IMR-90 (cell line): ENCODE measurements at regions not wholly inside any gene's neighbourhood (a gene's known extent, or its start where the extent isn't known, plus 50 kb on each side); places are given as distances from the start of the nearest gene placed in this dataset.

Experiments
- ATAC-seq: fragments of 200-7000 bp; cut with Tn5 transposase; 2 replicates; pipeline ENCODE4 v1.9.1; 2020; ENCODE audit warnings: low read depth, mild to moderate bottlenecking, moderate library complexity
- BruUV-seq: library from RNA; stranded (reverse); fragments of 400-500 nt; replicated peaks from 2 replicates; lab custom pipeline; 2021; lab: Mats Ljungman, UMichigan
- CTCF ChIA-PET: fragments of 300-600 bp; formaldehyde crosslinking; extraction: SDS; loops from one replicate; lab custom pipeline; 2021; ENCODE audit warnings: antibody characterized with exemption; lab: Yijun Ruan, JAX
- POLR2A ChIA-PET: fragments of 300-600 bp; sonication (Branson Sonifier 250); formaldehyde crosslinking; loops from one replicate; lab custom pipeline; 2022; ENCODE audit warnings: antibody characterized with exemption; ENCODE audit not compliant: unreplicated experiment; lab: Charles Lee
- DNase-seq: peaks from one replicate; pipeline ENCODE4 v3.0.0; 2013
- H2AFZ ChIP-seq: replicated peaks from 2 replicates; pipeline ENCODE3; 2013; ENCODE audit warnings: low read length, mild to moderate bottlenecking; ENCODE audit not compliant: poor library complexity
- H2AK5ac ChIP-seq: 2 replicates; pipeline ENCODE4 v1.6.1; 2013; ENCODE audit warnings: low read depth, low read length, inconsistent platforms
- H2AK9ac ChIP-seq: replicated peaks from 2 replicates; pipeline ENCODE3; 2013; ENCODE audit warnings: mild to moderate bottlenecking, low read depth, low read length, moderate library complexity; ENCODE audit not compliant: poor library complexity
- H2BK120ac ChIP-seq: 2 replicates; pipeline ENCODE4 v1.6.1; 2013; ENCODE audit warnings: low read depth, low read length, inconsistent platforms
- H2BK15ac ChIP-seq: 3 replicates; pipeline ENCODE4 v1.6.1; 2013; ENCODE audit warnings: low read depth, low read length, inconsistent platforms
- H2BK20ac ChIP-seq: 2 replicates; pipeline ENCODE4 v1.6.1; 2013; ENCODE audit warnings: low read depth, mild to moderate bottlenecking, inconsistent platforms, low read length, moderate library complexity
- H2BK5ac ChIP-seq: 2 replicates; pipeline ENCODE4 v1.6.1; 2013; ENCODE audit warnings: mild to moderate bottlenecking, low read depth, low read length, inconsistent platforms; ENCODE audit not compliant: poor library complexity, severe bottlenecking
- H3K14ac ChIP-seq: replicated peaks from 2 replicates; pipeline ENCODE4 v1.6.1; 2013; ENCODE audit warnings: low read depth, low read length, inconsistent platforms
- H3K18ac ChIP-seq: 2 replicates; pipeline ENCODE4 v1.6.1; 2013; ENCODE audit warnings: low read depth, low read length, control low read depth
- H3K23ac ChIP-seq: 2 replicates; pipeline ENCODE4 v1.6.1; 2013; ENCODE audit warnings: low read depth, low read length, inconsistent platforms
- H3K27ac ChIP-seq: 2 replicates; pipeline ENCODE4 v1.5.1; 2013; ENCODE audit warnings: mild to moderate bottlenecking, control low read depth, low read length; ENCODE audit not compliant: insufficient read depth
- H3K27me3 ChIP-seq: 2 replicates; pipeline ENCODE4 v1.6.1; 2013; ENCODE audit warnings: low read length; ENCODE audit not compliant: control insufficient read depth, insufficient read depth
- H3K36me3 ChIP-seq: 2 replicates; pipeline ENCODE4 v1.6.1; 2013; ENCODE audit warnings: low read length, mixed read lengths; ENCODE audit not compliant: control insufficient read depth, insufficient read depth
- H3K4ac ChIP-seq: 2 replicates; pipeline ENCODE4 v1.6.1; 2013; ENCODE audit warnings: low read depth, low read length, inconsistent platforms
- H3K4me1 ChIP-seq: 2 replicates; pipeline ENCODE4 v1.6.1; 2013; ENCODE audit warnings: low read length, mixed read lengths; ENCODE audit not compliant: control insufficient read depth, insufficient read depth
- H3K4me2 ChIP-seq: 2 replicates; pipeline ENCODE4 v1.6.1; 2013; ENCODE audit warnings: low read depth, mild to moderate bottlenecking, control low read depth, low read length, moderate library complexity
- H3K4me3 ChIP-seq: 2 replicates; pipeline ENCODE4 v1.5.1; 2013; ENCODE audit warnings: low read depth, mild to moderate bottlenecking, control low read depth, low read length, moderate library complexity; ENCODE audit not compliant: insufficient read depth
- H3K56ac ChIP-seq: 2 replicates; pipeline ENCODE4 v1.6.1; 2013; ENCODE audit warnings: low read length, inconsistent platforms; ENCODE audit not compliant: insufficient read depth; ENCODE audit errors: extremely low read depth
- H3K79me1 ChIP-seq, 2 experiments: 2 replicates each; pipeline ENCODE4 v1.6.1; 2013; ENCODE audit warnings: low read length in 2 of 2, inconsistent platforms in 1 of 2, low read depth in 1 of 2
- H3K9ac ChIP-seq: 2 replicates; pipeline ENCODE4 v1.6.1; 2013; ENCODE audit warnings: low read depth, low read length, control low read depth
- H3K9me1 ChIP-seq: 2 replicates; pipeline ENCODE4 v1.6.1; 2013; ENCODE audit warnings: low read length, inconsistent platforms; ENCODE audit not compliant: insufficient read depth
- H3K9me3 ChIP-seq: 2 replicates; pipeline ENCODE4 v1.6.1; 2013; ENCODE audit warnings: low read length; ENCODE audit not compliant: control insufficient read depth, insufficient read depth
- H4K20me1 ChIP-seq: 2 replicates; pipeline ENCODE4 v1.6.1; 2013; ENCODE audit warnings: low read length, inconsistent platforms; ENCODE audit not compliant: insufficient read depth
- H4K5ac ChIP-seq: 2 replicates; pipeline ENCODE4 v1.6.1; 2013; ENCODE audit warnings: mild to moderate bottlenecking, low read depth, low read length, control low read depth
- H4K8ac ChIP-seq, 2 experiments: 2 replicates each; pipeline ENCODE4 v1.6.1; 2013; ENCODE audit warnings: low read depth in 2 of 2, low read length in 2 of 2, control low read depth in 1 of 2, inconsistent platforms in 1 of 2
- H4K91ac ChIP-seq: 2 replicates; pipeline ENCODE4 v1.6.1; 2013; ENCODE audit warnings: low read depth, low read length, inconsistent platforms; ENCODE audit not compliant: insufficient read depth
- BHLHE40 ChIP-seq: fragments of 150-350 bp; IDR thresholded peaks from 2 replicates; pipeline ENCODE4 v1.6.1; 2016; ENCODE audit warnings: mild to moderate bottlenecking, low read depth, low read length
- CHD1 ChIP-seq: IDR thresholded peaks from 2 replicates; pipeline ENCODE4 v1.6.1; 2012; ENCODE audit warnings: low read depth, low read length, improper control_type of control experiment
- ELK1 ChIP-seq: fragments of 150-350 bp; IDR thresholded peaks from 2 replicates; pipeline ENCODE4 v1.6.1; 2016; ENCODE audit warnings: low read depth, mild to moderate bottlenecking, low read length, moderate library complexity, borderline replicate concordance
- MAFK ChIP-seq: IDR thresholded peaks from 2 replicates; pipeline ENCODE4 v1.6.1; 2012; ENCODE audit warnings: low read depth, low read length, improper control_type of control experiment
- MAZ ChIP-seq: IDR thresholded peaks from 2 replicates; pipeline ENCODE4 v1.6.1; 2012; ENCODE audit warnings: low read depth, mild to moderate bottlenecking, low read length, improper control_type of control experiment, moderate library complexity, borderline replicate concordance
- NFE2L2 ChIP-seq: fragments of 150-350 bp; IDR thresholded peaks from 2 replicates; pipeline ENCODE4 v1.6.1; 2016; ENCODE audit warnings: low read depth, mild to moderate bottlenecking, low read length
- POLR2A ChIP-seq: IDR thresholded peaks from 2 replicates; pipeline ENCODE4 v1.6.1; 2012; ENCODE audit warnings: mild to moderate bottlenecking, low read depth, low read length
- RAD21 ChIP-seq: IDR thresholded peaks from 2 replicates; pipeline ENCODE4 v1.6.1; 2012; ENCODE audit warnings: low read length, improper control_type of control experiment
- RCOR1 ChIP-seq: IDR thresholded peaks from 2 replicates; pipeline ENCODE4 v1.6.1; 2012; ENCODE audit warnings: mild to moderate bottlenecking, low read length, improper control_type of control experiment; ENCODE audit not compliant: insufficient replicate concordance
- WGBS, 2 experiments: methylation state at CpG; one replicate each; pipeline versions ENCODE4 v1.1.5 to v1.1.7; 2013; ENCODE audit warnings: missing lambda C conversion rate in 2 of 2; ENCODE audit not compliant: insufficient read length in 1 of 2; ENCODE audit errors: extremely low coverage in 2 of 2; 5-methylcytosine and 5-hydroxymethylcytosine counted together
- dilution Hi-C: fragments of 300-500 bp; cut with HindIII; formaldehyde crosslinking; loops from one replicate; pipeline ENCODE4 v1.14.3; 2018; ENCODE audit warnings: low sequenced_read_pairs; ENCODE audit not compliant: unreplicated experiment
- in situ Hi-C: fragments of 300-500 bp; cut with MboI; formaldehyde crosslinking; loops from 3 replicates; pipeline ENCODE4 v1.14.3; 2019; ENCODE audit warnings: low sequenced_read_pairs, inconsistent platforms, mixed read lengths
- intact Hi-C: fragments of 100-400 bp; cut with micrococcal nuclease; formaldehyde crosslinking; loops from 2 replicates; pipeline ENCODE4 v1.10.0; 2022

DNA sequence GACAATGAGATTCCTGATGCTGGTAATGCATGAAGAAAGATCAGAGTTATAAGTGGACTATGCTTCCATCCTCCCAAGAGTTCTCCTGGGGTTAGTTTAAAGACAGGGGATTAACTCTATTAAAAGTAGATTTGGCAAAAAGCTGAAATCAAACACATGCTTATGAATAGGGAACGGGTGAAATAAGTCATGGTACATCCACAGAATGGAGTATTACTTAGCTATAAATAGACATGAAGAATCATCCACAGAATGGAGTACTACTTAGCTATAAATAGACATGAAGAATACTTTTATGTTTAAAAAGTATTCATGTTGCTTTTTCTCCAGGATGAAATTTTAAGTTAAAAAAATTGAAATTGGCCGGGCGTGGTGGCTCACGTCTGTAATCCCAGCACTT is 596.4 kb upstream of the B3GAT1 start:
- in situ Hi-C loops: no loop called here
- CTCF ChIA-PET: no interaction called here
- dilution Hi-C loops: no loop called here
- H3K4me1 ChIP-seq: no peaks in the 10 kb centered on the region
- H3K4ac ChIP-seq: no peak overlapping the region
- H3K56ac ChIP-seq: no peak overlapping the region
- H2BK15ac ChIP-seq: no peak overlapping the region
- no peak for ATAC-seq
- no peak overlapping the region for H3K9ac ChIP-seq
- no peak overlapping the region for H2AFZ ChIP-seq
- no peaks in the 10 kb centered on the region for H3K79me1 ChIP-seq
- H3K27ac ChIP-seq: no peak overlapping the region
- H3K9me1 ChIP-seq: no peaks in the 10 kb centered on the region
- H3K4me2 ChIP-seq: no peak overlapping the region
- H4K5ac ChIP-seq: no peak overlapping the region
- BruUV-seq: no TSS peak
- H2AK9ac ChIP-seq: no peak overlapping the region
- no peak overlapping the region for H3K18ac ChIP-seq
- no peak overlapping the region for H4K91ac ChIP-seq
- intact Hi-C loops: no loop called here
- H3K9me3 ChIP-seq: peaks cover 12% of the 10 kb centered on the region; the same call in 1 of the 2 replicates
- no peak overlapping the region for H3K4me3 ChIP-seq
- WGBS, 2 experiments: no CpG with 5 or more reads among the region's 4 CpGs
- H3K36me3 ChIP-seq: no peaks in the 10 kb centered on the region
- TF ChIP-seq RAD21 (no peak), MAZ (no peak), MAFK (no peak), ELK1 (no peak), RCOR1 (no peak), NFE2L2 (no peak), CHD1 (no peak), BHLHE40 (no peak), POLR2A (no peak)
- no peak overlapping the region for H2AK5ac ChIP-seq
- no peak overlapping the region for H2BK20ac ChIP-seq
- H3K14ac ChIP-seq: no peak overlapping the region
- no peak overlapping the region for H2BK120ac ChIP-seq
- no peaks in the 10 kb centered on the region for H4K20me1 ChIP-seq
- POLR2A ChIA-PET: no interaction called here
- H3K23ac ChIP-seq: no peak overlapping the region
- H4K8ac ChIP-seq: no peak overlapping the region
- no peak overlapping the region for H2BK5ac ChIP-seq
- DNase-seq: no peak
- H3K27me3 ChIP-seq: no peaks in the 10 kb centered on the region
